Fibroblast of skin of scalp (primary cell): ENCODE measurements at regions not wholly inside any gene's neighbourhood (a gene's known extent, or its start where the extent isn't known, plus 50 kb on each side); places are given as distances from the start of the nearest gene placed in this dataset.
"Not testable (repeated sequence)": the region's sequence is repeated elsewhere in the genome, so short reads cannot be mapped to it uniquely, and the experiment has no call there.

ENCODE experiments used
- DNase-seq: peaks from one replicate; pipeline ENCODE4 v3.0.0-alpha.2; 2013

GRCh38 chr5:99045871-99046270 is 117.1 kb upstream of the CHD1 start:
- DNase-seq = no peak

- DNase-seq = not testable (repeated sequence)
Measured at GRCh38 chr5:99043257-99043656, 114.5 kb upstream of the CHD1 start.

- peak; percentile 11 for DNase-seq
Measured at GRCh38 chr5:99037668-99038067, 108.9 kb upstream of the CHD1 start.

GRCh38 chr5:99035942-99036341 is 107.1 kb upstream of the CHD1 start:
- DNase-seq = no peak

GRCh38 chr5:99034336-99034735 is 105.5 kb upstream of the CHD1 start:
- DNase-seq = no peak

- DNase-seq = no peak
Measured at GRCh38 chr5:99033014-99033900, 104.5 kb upstream of the CHD1 start.

GRCh38 chr5:99032234-99033013 is 103.6 kb upstream of the CHD1 start:
- DNase-seq = peak; percentile 75

- DNase-seq = no peak
Measured at GRCh38 chr5:99030906-99031440, 102.2 kb upstream of the CHD1 start.

GRCh38 chr5:99029172-99029571 is 100.4 kb upstream of the CHD1 start:
- no peak for DNase-seq

- DNase-seq = not testable (repeated sequence)
Measured at GRCh38 chr5:99028170-99028569, 99.4 kb upstream of the CHD1 start.

GRCh38 chr5:99025298-99026045 is 96.7 kb upstream of the CHD1 start:
- DNase-seq = no peak

- no peak for DNase-seq
Measured at GRCh38 chr5:99023330-99023729, 94.5 kb upstream of the CHD1 start.

GRCh38 chr5:99022250-99022649 is 93.4 kb upstream of the CHD1 start:
- DNase-seq = no peak

- DNase-seq = no peak
Measured at GRCh38 chr5:99020698-99021048, 91.9 kb upstream of the CHD1 start.

GRCh38 chr5:99019812-99020697 is 91.2 kb upstream of the CHD1 start:
- DNase-seq = peak; percentile 86

- DNase-seq = no peak
Measured at GRCh38 chr5:99019254-99019653, 90.4 kb upstream of the CHD1 start.

- no peak for DNase-seq
Measured at GRCh38 chr5:99010294-99010693, 81.5 kb upstream of the CHD1 start.

- not testable (repeated sequence) for DNase-seq
Measured at GRCh38 chr5:99008009-99008408, 79.2 kb upstream of the CHD1 start.

GRCh38 chr5:99005506-99005905 is 76.7 kb upstream of the CHD1 start:
- DNase-seq = no peak

GRCh38 chr5:99004960-99005359 is 76.2 kb upstream of the CHD1 start:
- DNase-seq = no peak

- DNase-seq = no peak
Measured at GRCh38 chr5:99000876-99001275, 72.1 kb upstream of the CHD1 start.

GRCh38 chr5:99000221-99000620 is 71.4 kb upstream of the CHD1 start:
- DNase-seq = no peak
